Fibroblast of villous mesenchyme (primary cell): ENCODE measurements at regions not wholly inside any gene's neighbourhood (a gene's known extent, or its start where the extent isn't known, plus 50 kb on each side); places are given as distances from the start of the nearest gene placed in this dataset. TPM values are rescaled to one million over a fixed set of nuclear protein-coding genes. Genes with fewer than 3 reads are reported as not detected.

Source experiments
- DNase-seq: peaks from one replicate; pipeline ENCODE4 v3.0.0-alpha.2; 2010; ENCODE audit warnings: low read depth
- H3K4me3 ChIP-seq: 2 replicates; pipeline ENCODE4 v1.5.1; 2011; ENCODE audit warnings: low read depth, mild to moderate bottlenecking, low read length
- small RNA-seq: library from RNA; depleted of rRNA; stranded (forward); fragments of <200 nt; gene quantifications from one replicate; pipeline ENCODE3, GENCODE V24; 2012
- TF ChIP-seq, protein P1 (sequence below): IDR thresholded peaks from 2 replicates; pipeline ENCODE4 v1.5.1; 2012; ENCODE audit warnings: low read depth, mild to moderate bottlenecking, low read length; ENCODE audit not compliant: insufficient read depth

DNA sequence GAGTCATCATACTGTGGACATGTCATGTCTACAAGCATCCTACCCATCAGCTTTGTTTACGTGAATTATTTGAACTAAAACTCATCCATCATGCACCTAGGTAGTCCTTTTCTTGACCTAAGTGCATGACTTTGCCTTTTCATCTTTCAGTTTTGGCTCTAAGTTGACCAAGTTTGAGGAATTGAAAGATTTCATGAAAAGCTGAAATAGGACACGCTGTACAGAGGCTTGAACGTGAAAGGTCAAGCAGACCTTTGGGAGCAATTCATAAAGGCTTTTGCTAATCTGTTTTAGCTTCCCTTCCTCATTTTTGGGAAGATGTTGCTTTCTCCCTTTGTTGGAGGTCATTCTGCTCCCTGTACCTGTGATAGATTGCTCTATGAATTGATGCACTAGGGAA, 55.1 kb upstream of the MLIP start:
- TF ChIP-seq, protein P1, sequence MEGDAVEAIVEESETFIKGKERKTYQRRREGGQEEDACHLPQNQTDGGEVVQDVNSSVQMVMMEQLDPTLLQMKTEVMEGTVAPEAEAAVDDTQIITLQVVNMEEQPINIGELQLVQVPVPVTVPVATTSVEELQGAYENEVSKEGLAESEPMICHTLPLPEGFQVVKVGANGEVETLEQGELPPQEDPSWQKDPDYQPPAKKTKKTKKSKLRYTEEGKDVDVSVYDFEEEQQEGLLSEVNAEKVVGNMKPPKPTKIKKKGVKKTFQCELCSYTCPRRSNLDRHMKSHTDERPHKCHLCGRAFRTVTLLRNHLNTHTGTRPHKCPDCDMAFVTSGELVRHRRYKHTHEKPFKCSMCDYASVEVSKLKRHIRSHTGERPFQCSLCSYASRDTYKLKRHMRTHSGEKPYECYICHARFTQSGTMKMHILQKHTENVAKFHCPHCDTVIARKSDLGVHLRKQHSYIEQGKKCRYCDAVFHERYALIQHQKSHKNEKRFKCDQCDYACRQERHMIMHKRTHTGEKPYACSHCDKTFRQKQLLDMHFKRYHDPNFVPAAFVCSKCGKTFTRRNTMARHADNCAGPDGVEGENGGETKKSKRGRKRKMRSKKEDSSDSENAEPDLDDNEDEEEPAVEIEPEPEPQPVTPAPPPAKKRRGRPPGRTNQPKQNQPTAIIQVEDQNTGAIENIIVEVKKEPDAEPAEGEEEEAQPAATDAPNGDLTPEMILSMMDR: no peak
- H3K4me3 ChIP-seq: no peak overlapping the region
- no peak for DNase-seq

DNA sequence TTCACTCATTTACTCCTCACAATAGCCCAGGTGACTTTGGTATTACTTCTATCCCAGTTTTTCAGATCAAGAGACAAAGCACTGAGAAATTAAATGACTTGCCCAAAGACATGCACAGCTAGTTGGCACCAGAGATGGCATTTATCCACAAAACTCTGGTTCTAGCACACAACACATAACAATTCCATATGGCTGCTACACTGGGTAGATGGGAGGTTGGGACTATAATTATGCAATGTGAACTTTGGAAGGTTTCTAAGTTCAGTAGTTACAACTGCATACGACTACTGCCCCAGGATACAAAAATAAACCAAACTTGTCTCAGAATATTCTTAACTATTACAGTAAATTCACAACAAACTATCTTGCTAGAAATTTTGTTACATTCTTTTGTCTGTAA, 54.2 kb upstream of the MLIP start:
- TF ChIP-seq, protein P1: no peak
- no peak for DNase-seq
- no peak overlapping the region for H3K4me3 ChIP-seq

- DNase-seq: peak; percentile 33
Observed at GRCh38 chr6:54058236-54058635, 53.0 kb upstream of the MLIP start.

DNA sequence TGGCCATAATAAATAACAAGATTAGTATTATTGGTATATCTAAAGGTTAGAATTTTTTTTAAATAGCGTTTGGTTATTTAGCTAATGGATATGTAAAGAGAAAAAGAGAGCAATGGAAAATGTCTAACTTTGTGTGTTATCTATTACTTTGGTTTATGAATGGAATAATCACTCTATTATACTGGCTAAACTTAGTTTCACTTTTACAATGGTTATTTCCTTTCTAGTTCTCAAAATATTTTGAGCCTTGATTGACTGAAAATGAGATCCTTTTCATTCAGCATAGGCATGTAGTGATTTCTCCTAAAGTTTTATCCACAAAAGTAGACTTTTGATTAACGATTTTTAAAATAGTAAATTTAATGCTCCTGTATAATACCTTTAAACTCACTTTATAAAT, 51.6 kb upstream of the MLIP start:
- TF ChIP-seq, protein P1: no peak
- H3K4me3 ChIP-seq: peak overlapping the region; percentile 1
- peak; percentile 20 for DNase-seq

More at GRCh38 chr6:54058236-54058635, 53.0 kb upstream of the MLIP start:
- TF ChIP-seq, protein P1: no peak
- H3K4me3 ChIP-seq: no peak overlapping the region

DNA sequence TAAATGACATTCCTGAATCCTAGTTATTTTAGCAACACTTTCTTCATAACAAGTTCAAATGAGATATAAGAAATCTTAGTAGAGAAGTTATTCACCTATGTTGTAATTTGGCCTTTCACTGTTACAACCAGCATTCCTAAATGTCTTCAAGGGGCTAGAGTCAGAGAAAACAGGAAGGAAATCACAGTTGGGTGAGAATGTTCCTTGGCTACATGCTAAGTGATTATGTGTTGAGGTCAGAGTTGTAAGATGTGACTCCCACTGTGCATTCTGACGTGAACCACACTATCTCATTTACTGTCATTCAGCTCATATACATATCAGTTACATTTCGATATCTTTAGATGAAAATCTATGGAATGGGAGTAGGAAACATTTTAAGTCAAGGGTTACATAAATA, 51.0 kb upstream of the MLIP start:
- no peak overlapping the region for H3K4me3 ChIP-seq
- TF ChIP-seq, protein P1: no peak
- DNase-seq: peak; percentile 74

Small RNA genes in the stretch of these regions (small RNA-seq; reads per million reads assigned to genes)
- gene ERHP2: not detected
